ENCODE measurements at regions not wholly inside any gene's neighbourhood (a gene's known extent, or its start where the extent isn't known, plus 50 kb on each side); places are given as distances from the start of the nearest gene placed in this dataset.
"Not testable (repeated sequence)": the region's sequence is repeated elsewhere in the genome, so short reads cannot be mapped to it uniquely, and the experiment has no call there.

- no peak for DNase-seq
Measured at GRCh38 chrX:1140236-1140681, 72.2 kb downstream of the CRLF2 start.

GRCh38 chrX:1139185-1139500 lies 73.3 kb downstream of the CRLF2 start:
- no peak for DNase-seq

GRCh38 chrX:1138476-1139184 lies 73.8 kb downstream of the CRLF2 start:
- DNase-seq = no peak

- no peak for DNase-seq
Measured at GRCh38 chrX:1137531-1137930, 74.9 kb downstream of the CRLF2 start.

GRCh38 chrX:1136582-1136981 lies 75.9 kb downstream of the CRLF2 start:
- DNase-seq = not testable (repeated sequence)

GRCh38 chrX:1134976-1135375 lies 77.5 kb downstream of the CRLF2 start:
- no peak for DNase-seq

GRCh38 chrX:1134156-1134555 lies 78.3 kb downstream of the CRLF2 start:
- DNase-seq = no peak

GRCh38 chrX:1126738-1127137 lies 85.7 kb downstream of the CRLF2 start:
- no peak for DNase-seq

GRCh38 chrX:1124531-1124930 lies 87.9 kb downstream of the CRLF2 start:
- no peak for DNase-seq

GRCh38 chrX:1122851-1123250 lies 89.6 kb downstream of the CRLF2 start:
- DNase-seq = not testable (repeated sequence)

- DNase-seq = no peak
Measured at GRCh38 chrX:1119275-1119674, 93.2 kb downstream of the CRLF2 start.

- DNase-seq = no peak
Measured at GRCh38 chrX:1118572-1119199, 93.8 kb downstream of the CRLF2 start.

- DNase-seq = not testable (repeated sequence)
Measured at GRCh38 chrX:1115411-1115810, 97.0 kb downstream of the CRLF2 start.

GRCh38 chrX:1112321-1112720 lies 100.1 kb downstream of the CRLF2 start:
- no peak for DNase-seq

GRCh38 chrX:1111601-1112300 lies 100.7 kb downstream of the CRLF2 start:
- DNase-seq = no peak

GRCh38 chrX:1109580-1110119 lies 102.8 kb downstream of the CRLF2 start:
- DNase-seq = no peak

GRCh38 chrX:1108501-1109445 lies 103.7 kb downstream of the CRLF2 start:
- no peak for DNase-seq

GRCh38 chrX:1106478-1107210 lies 105.8 kb downstream of the CRLF2 start:
- no peak for DNase-seq

- DNase-seq = no peak
Measured at GRCh38 chrX:1105671-1106419, 106.6 kb downstream of the CRLF2 start.

GRCh38 chrX:1105031-1105430 lies 107.4 kb downstream of the CRLF2 start:
- DNase-seq = not testable (repeated sequence)

- no peak for DNase-seq
Measured at GRCh38 chrX:1103360-1103759, 109.1 kb downstream of the CRLF2 start.

Data from NCI-H146 (cell line).